WTC11 (cell line): ENCODE measurements at regions not wholly inside any gene's neighbourhood (a gene's known extent, or its start where the extent isn't known, plus 50 kb on each side); places are given as distances from the start of the nearest gene placed in this dataset.
A peak's percentile ranks its signal among the peaks of the same experiment; 100 is the strongest.

Experiments used
- ATAC-seq: fragments of 200-7000 bp; cut with Tn5 transposase; 2 replicates; pipeline ENCODE4 v1.10.0; 2021; ENCODE audit warnings: mild to moderate bottlenecking, moderate library complexity
- CTCF ChIA-PET: fragments of 300-600 bp; sonication (Branson Sonifier 250); formaldehyde crosslinking; loops from one replicate; lab custom pipeline; 2021; ENCODE audit warnings: antibody characterized with exemption; lab: Charles Lee
- POLR2A ChIA-PET: fragments of 350-600 bp; sonication (Branson Sonifier 250); formaldehyde crosslinking; loops from one replicate; lab custom pipeline; 2021; ENCODE audit warnings: antibody characterized with exemption; lab: Charles Lee
- DNase-seq: peaks from one replicate; pipeline ENCODE4 v3.0.0; 2021; ENCODE audit warnings: low spot score
- H3K27ac Mint-ChIP-seq: 2 replicates; pipeline ENCODE4 v1.8.0; 2021; ENCODE audit warnings: mixed read lengths
- H3K27me3 Mint-ChIP-seq: 2 replicates; pipeline ENCODE4 v1.8.0; 2021; ENCODE audit warnings: low read depth, mild to moderate bottlenecking, moderate library complexity, mixed read lengths
- H3K36me3 Mint-ChIP-seq: 2 replicates; pipeline ENCODE4 v1.8.0; 2021; ENCODE audit warnings: mixed read lengths
- H3K4me1 Mint-ChIP-seq: 2 replicates; pipeline ENCODE4 v1.8.0; 2022; ENCODE audit warnings: mixed read lengths
- H3K4me3 Mint-ChIP-seq: 2 replicates; pipeline ENCODE4 v1.8.0; 2021; ENCODE audit warnings: mild to moderate bottlenecking, moderate library complexity, mixed read lengths
- H3K9me3 Mint-ChIP-seq: 2 replicates; pipeline ENCODE4 v1.8.0; 2021; ENCODE audit warnings: mixed read lengths
- CBFB ChIP-seq: sonication (generic); formaldehyde crosslinking; IDR thresholded peaks from 2 replicates; pipeline ENCODE4 v1.8.1; 2022; ENCODE audit warnings: mild to moderate bottlenecking, low read depth, missing genetic modification reagents
- FOXK1 ChIP-seq: sonication (generic); formaldehyde crosslinking; IDR thresholded peaks from 2 replicates; pipeline ENCODE4 v1.8.0; 2022; ENCODE audit warnings: mild to moderate bottlenecking, moderate library complexity, missing genetic modification reagents
- FOXP1 ChIP-seq: sonication (generic); formaldehyde crosslinking; IDR thresholded peaks from 2 replicates; pipeline ENCODE4 v1.8.0; 2022; ENCODE audit warnings: missing genetic modification reagents, mild to moderate bottlenecking, moderate library complexity, borderline replicate concordance
- MXD4 ChIP-seq: fragments of 250-450 bp; sonication (Bioruptor Pico); IDR thresholded peaks from 2 replicates; pipeline ENCODE4 v1.8.0; 2021; ENCODE audit warnings: mild to moderate bottlenecking, moderate library complexity, borderline replicate concordance
- OVOL2 ChIP-seq: fragments of 250-450 bp; sonication (Bioruptor Pico); IDR thresholded peaks from 2 replicates; pipeline ENCODE4 v1.9.0; 2021; ENCODE audit warnings: mild to moderate bottlenecking, borderline replicate concordance
- SMAD3 ChIP-seq: sonication (generic); formaldehyde crosslinking; IDR thresholded peaks from 2 replicates; pipeline ENCODE4 v1.8.0; 2022; ENCODE audit warnings: missing genetic modification reagents, mild to moderate bottlenecking, borderline replicate concordance
- TEAD1 ChIP-seq: sonication (generic); formaldehyde crosslinking; IDR thresholded peaks from 2 replicates; pipeline ENCODE4 v1.8.0; 2022; ENCODE audit warnings: mild to moderate bottlenecking, missing genetic modification reagents
- ZBTB21 ChIP-seq: sonication (generic); formaldehyde crosslinking; IDR thresholded peaks from 2 replicates; pipeline ENCODE4 v1.8.1; 2023; ENCODE audit warnings: mild to moderate bottlenecking, missing genetic modification reagents, borderline replicate concordance
- ZNF121 ChIP-seq: sonication (generic); formaldehyde crosslinking; IDR thresholded peaks from 2 replicates; pipeline ENCODE4 v1.8.0; 2023; ENCODE audit warnings: missing genetic modification reagents
- TF ChIP-seq, protein P1 (sequence below): sonication (generic); formaldehyde crosslinking; IDR thresholded peaks from 2 replicates; pipeline ENCODE4 v1.8.1; 2022; ENCODE audit warnings: low read depth, mild to moderate bottlenecking, moderate library complexity, missing genetic modification reagents, borderline replicate concordance
- TF ChIP-seq, protein P2 (sequence below): sonication (generic); formaldehyde crosslinking; IDR thresholded peaks from 2 replicates; pipeline ENCODE4 v1.8.1; 2023; ENCODE audit warnings: mild to moderate bottlenecking, missing genetic modification reagents, moderate library complexity
- TF ChIP-seq, protein P3 (sequence below): sonication (generic); formaldehyde crosslinking; IDR thresholded peaks from 2 replicates; pipeline ENCODE4 v1.8.0; 2022; ENCODE audit warnings: mild to moderate bottlenecking, missing genetic modification reagents
- TF ChIP-seq, protein P4 (sequence below): sonication (generic); formaldehyde crosslinking; IDR thresholded peaks from 2 replicates; pipeline ENCODE4 v1.8.0; 2022; ENCODE audit warnings: mild to moderate bottlenecking, missing genetic modification reagents
- TF ChIP-seq, protein P5 (sequence below): sonication (generic); formaldehyde crosslinking; conservative IDR thresholded peaks from 2 replicates; pipeline ENCODE4 v1.8.1; 2023; ENCODE audit warnings: mild to moderate bottlenecking, low read depth, missing genetic modification reagents, moderate library complexity

DNA sequence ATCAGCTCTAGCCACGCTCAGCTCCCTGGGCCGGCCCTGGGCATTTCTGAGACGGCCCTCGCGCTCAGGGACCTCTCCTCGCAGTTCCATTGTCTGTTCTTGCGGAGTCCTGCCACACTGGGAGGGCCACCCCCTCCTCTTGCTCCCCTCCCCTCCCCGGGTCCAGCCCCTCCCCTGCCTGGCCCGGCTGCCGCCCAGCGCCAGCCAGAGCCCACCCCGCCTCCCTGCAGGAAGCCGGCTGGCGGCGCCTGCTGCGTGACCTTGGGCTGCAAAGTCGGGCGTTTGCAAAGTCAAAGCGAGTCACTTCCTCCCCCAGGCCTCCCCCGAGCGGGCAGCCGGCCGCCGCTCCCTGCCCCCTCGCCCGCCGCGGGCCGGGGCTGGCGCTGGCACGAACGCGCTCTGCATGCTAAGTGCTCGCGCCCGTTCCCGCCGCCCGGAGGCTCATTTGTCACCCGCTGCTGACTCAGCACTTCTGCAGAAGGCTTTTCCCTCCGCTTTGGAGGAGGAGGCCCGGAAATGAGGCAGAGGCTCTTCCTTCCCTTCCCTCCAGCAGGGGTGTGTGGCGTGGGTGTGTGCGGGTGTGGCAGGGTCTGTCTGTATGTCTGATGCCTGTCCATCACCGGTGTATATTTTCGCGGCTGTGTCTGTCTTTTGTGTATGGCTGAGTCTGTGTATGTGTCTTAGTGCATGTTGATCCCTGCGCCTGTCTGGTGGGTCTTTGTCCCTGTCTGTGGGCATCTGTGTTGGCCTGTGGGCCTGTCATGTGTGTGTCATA lies 72.0 kb downstream of the IRF2BPL start (continued):
- TF ChIP-seq MXD4 (CRISPR knock-in tag) (no peak), ZBTB21 (CRISPR knock-in tag) (peak; percentile 74; the same call in 1 of the 2 replicates), OVOL2 (CRISPR knock-in tag) (no peak), TEAD1 (CRISPR knock-in tag) (peak; percentile 93), CBFB (CRISPR knock-in tag) (peak; percentile 44; the same call in 1 of the 2 replicates)
- TF ChIP-seq, protein P1, sequence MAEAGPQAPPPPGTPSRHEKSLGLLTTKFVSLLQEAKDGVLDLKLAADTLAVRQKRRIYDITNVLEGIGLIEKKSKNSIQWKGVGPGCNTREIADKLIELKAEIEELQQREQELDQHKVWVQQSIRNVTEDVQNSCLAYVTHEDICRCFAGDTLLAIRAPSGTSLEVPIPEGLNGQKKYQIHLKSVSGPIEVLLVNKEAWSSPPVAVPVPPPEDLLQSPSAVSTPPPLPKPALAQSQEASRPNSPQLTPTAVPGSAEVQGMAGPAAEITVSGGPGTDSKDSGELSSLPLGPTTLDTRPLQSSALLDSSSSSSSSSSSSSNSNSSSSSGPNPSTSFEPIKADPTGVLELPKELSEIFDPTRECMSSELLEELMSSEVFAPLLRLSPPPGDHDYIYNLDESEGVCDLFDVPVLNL = 0 out of 2 replicates have a peak, but pooled peaks have one; percentile 45
- TF ChIP-seq, protein P2, sequence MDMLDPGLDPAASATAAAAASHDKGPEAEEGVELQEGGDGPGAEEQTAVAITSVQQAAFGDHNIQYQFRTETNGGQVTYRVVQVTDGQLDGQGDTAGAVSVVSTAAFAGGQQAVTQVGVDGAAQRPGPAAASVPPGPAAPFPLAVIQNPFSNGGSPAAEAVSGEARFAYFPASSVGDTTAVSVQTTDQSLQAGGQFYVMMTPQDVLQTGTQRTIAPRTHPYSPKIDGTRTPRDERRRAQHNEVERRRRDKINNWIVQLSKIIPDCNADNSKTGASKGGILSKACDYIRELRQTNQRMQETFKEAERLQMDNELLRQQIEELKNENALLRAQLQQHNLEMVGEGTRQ (CRISPR knock-in tag) = peak; percentile 35; the same call in 1 of the 2 replicates
- TF ChIP-seq, all 79 proteins: peak for 26

DNA sequence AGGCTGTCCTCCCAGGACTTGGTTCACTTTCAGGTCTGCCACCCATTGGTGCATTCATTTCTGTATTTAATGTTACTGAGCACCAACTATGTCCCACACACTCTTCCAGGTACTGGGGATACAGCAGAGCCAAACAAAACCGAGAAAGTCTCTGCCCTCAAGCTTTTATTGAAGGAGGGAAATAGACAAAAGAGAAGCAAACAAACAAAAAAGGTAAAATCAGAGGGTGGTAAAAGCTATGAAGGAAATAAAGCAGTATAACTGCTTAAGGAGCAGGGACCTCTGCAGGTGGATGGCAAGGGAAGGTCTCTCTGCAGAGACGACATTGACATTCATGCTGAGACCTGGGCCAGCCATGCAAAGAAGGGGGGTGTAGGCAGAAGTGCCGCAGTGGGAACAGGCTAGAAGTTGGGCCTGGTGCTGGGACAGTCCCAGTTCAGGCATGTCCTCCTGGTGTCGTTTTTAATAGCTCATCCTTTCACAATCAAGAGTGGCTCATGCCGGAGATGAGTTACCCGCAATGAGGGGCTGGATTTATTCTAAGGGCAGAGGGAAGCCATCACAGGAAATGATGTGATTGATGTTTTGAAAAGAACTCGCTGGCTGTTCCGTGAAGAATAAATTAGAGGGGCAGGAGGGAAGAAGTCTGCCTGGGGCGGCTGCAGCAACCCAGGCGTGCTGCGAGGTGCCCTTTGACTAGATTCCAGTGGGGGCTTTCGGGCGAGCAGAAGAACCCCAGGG lies 72.8 kb downstream of the IRF2BPL start:
- H3K9me3 Mint-ChIP-seq = no peaks in the 10 kb centered on the region
- 0 out of 2 replicates have a peak, but pooled peaks have one; percentile 46 for TF ChIP-seq FOXK1
- TF ChIP-seq, protein P3, sequence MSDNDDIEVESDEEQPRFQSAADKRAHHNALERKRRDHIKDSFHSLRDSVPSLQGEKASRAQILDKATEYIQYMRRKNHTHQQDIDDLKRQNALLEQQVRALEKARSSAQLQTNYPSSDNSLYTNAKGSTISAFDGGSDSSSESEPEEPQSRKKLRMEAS (CRISPR knock-in tag) = no peak; the same call in 1 of the 2 replicates
- TF ChIP-seq, protein P4, sequence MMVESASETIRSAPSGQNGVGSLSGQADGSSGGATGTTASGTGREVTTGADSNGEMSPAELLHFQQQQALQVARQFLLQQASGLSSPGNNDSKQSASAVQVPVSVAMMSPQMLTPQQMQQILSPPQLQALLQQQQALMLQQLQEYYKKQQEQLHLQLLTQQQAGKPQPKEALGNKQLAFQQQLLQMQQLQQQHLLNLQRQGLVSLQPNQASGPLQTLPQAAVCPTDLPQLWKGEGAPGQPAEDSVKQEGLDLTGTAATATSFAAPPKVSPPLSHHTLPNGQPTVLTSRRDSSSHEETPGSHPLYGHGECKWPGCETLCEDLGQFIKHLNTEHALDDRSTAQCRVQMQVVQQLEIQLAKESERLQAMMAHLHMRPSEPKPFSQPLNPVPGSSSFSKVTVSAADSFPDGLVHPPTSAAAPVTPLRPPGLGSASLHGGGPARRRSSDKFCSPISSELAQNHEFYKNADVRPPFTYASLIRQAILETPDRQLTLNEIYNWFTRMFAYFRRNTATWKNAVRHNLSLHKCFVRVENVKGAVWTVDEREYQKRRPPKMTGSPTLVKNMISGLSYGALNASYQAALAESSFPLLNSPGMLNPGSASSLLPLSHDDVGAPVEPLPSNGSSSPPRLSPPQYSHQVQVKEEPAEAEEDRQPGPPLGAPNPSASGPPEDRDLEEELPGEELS (CRISPR knock-in tag) = no peak
- no peak for TF ChIP-seq FOXP1 (CRISPR knock-in tag)
- no peak for TF ChIP-seq CBFB (CRISPR knock-in tag)
- no peak for TF ChIP-seq ZNF121 (CRISPR knock-in tag)
- TF ChIP-seq, all 79 proteins: peak for 1
- H3K4me3 Mint-ChIP-seq = peak overlapping the region; percentile 55
- ChIA-PET POLR2A (interaction anchor here (0.6 to 4.5 kb wide), 8 partner anchors 13 to 71 kb away, joined by 3 to 32 read pairs (median 4); partner anchors contain the start of gene IRF2BPL), CTCF (interaction anchor here (0.8 to 3.9 kb wide), 11 partner anchors 8 to 130 kb away, joined by 3 to 17 read pairs (median 6); no protein-coding TSS in a partner anchor)
- no peaks in the 10 kb centered on the region for H3K27me3 Mint-ChIP-seq
- peak overlapping the region; percentile 87 for H3K27ac Mint-ChIP-seq
- DNase-seq (no peak), ATAC-seq (peak; percentile 22)
- H3K4me1 Mint-ChIP-seq = peaks cover 69% of the 10 kb centered on the region
- no peaks in the 10 kb centered on the region for H3K36me3 Mint-ChIP-seq

DNA sequence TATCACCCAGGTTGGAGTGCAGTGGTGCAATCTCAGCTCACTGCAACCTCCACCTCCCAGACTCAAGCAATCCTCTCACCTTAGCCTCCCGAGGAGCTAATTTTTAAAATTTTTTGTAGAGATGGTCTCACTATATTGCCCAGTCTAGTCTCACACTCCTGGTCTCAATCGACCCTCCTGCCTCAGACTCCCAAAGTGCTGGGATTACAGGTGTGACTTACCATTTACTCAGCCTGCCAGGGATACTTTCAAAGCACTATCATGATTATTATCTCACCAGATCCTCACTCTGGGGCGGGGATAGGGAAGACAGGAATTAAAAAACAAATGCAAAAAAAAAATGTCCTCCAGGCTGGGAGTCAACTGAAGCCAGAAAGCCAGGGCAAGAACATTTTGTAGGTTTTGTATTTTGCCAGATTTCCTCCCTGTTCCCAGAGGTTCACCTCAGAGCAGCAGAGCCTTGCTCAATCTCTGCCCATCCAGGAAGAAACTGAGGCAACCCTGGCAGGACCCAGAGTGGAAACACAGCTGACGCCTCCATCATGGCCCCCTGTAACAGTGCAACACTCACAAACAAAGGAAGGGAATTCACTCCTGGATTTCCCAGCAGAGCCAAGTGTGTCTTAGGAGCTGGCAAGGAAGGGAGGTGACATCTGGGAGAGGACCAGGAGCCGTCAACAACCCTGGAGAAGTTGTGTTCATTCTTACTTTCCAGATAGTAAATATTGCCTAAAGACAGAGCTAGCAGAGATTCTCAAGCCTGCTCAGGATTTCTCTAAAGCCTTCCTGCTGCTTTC lies 73.9 kb downstream of the IRF2BPL start:
- ChIA-PET CTCF (interaction anchor here (1.0 to 3.9 kb wide), 5 partner anchors 7 to 78 kb away, joined by 3 to 17 read pairs (median 10); no protein-coding TSS in a partner anchor), POLR2A (interaction anchor here (1.0 to 4.5 kb wide), 2 partner anchors 30 to 73 kb away, joined by 4 to 32 read pairs; partner anchors contain the start of gene IRF2BPL)
- ATAC-seq (no peak), DNase-seq (no peak)
- H3K9me3 Mint-ChIP-seq = no peaks in the 10 kb centered on the region
- H3K27me3 Mint-ChIP-seq = no peaks in the 10 kb centered on the region
- H3K4me1 Mint-ChIP-seq = peaks cover 69% of the 10 kb centered on the region
- H3K27ac Mint-ChIP-seq = peak overlapping the region; percentile 87
- H3K4me3 Mint-ChIP-seq = no peak overlapping the region
- TF ChIP-seq, protein P5, sequence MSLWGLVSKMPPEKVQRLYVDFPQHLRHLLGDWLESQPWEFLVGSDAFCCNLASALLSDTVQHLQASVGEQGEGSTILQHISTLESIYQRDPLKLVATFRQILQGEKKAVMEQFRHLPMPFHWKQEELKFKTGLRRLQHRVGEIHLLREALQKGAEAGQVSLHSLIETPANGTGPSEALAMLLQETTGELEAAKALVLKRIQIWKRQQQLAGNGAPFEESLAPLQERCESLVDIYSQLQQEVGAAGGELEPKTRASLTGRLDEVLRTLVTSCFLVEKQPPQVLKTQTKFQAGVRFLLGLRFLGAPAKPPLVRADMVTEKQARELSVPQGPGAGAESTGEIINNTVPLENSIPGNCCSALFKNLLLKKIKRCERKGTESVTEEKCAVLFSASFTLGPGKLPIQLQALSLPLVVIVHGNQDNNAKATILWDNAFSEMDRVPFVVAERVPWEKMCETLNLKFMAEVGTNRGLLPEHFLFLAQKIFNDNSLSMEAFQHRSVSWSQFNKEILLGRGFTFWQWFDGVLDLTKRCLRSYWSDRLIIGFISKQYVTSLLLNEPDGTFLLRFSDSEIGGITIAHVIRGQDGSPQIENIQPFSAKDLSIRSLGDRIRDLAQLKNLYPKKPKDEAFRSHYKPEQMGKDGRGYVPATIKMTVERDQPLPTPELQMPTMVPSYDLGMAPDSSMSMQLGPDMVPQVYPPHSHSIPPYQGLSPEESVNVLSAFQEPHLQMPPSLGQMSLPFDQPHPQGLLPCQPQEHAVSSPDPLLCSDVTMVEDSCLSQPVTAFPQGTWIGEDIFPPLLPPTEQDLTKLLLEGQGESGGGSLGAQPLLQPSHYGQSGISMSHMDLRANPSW (CRISPR knock-in tag) = no peak
- TF ChIP-seq, protein P2 (CRISPR knock-in tag) = no peak
- peak; percentile 47; the same call in 1 of the 2 replicates for TF ChIP-seq ZNF121 (CRISPR knock-in tag)
- TF ChIP-seq SMAD3 (CRISPR knock-in tag) = no peak
- H3K36me3 Mint-ChIP-seq = no peaks in the 10 kb centered on the region
